Muscle layer of colon (tissue), 2 donors: ENCODE measurements at regions not wholly inside any gene's neighbourhood (a gene's known extent, or its start where the extent isn't known, plus 50 kb on each side); places are given as distances from the start of the nearest gene placed in this dataset.
"Not testable (repeated sequence)": the region's sequence is repeated elsewhere in the genome, so short reads cannot be mapped to it uniquely, and the experiment has no call there.

Experiments used
- H3K27ac ChIP-seq: one replicate; pipeline ENCODE4 v1.7.0; 2013; ENCODE audit warnings: low read depth, mild to moderate bottlenecking, low read length, moderate library complexity
- H3K27me3 ChIP-seq, 2 donors: one replicate each; pipeline ENCODE4 v1.7.0; 2013; ENCODE audit warnings: low read length in 2 of 2, mild to moderate bottlenecking in 2 of 2; ENCODE audit not compliant: insufficient read depth in 2 of 2, control insufficient read depth in 1 of 2
- H3K36me3 ChIP-seq: one replicate; pipeline ENCODE4 v1.7.0; 2013; ENCODE audit warnings: mild to moderate bottlenecking, low read length; ENCODE audit not compliant: insufficient read depth
- H3K4me1 ChIP-seq: one replicate; pipeline ENCODE4 v1.7.0; 2013; ENCODE audit warnings: mild to moderate bottlenecking, low read length; ENCODE audit not compliant: insufficient read depth
- H3K4me3 ChIP-seq, 2 donors: one replicate each; pipeline ENCODE4 v1.7.0; 2013; ENCODE audit warnings: low read length in 2 of 2, low read depth in 1 of 2, mild to moderate bottlenecking in 1 of 2, moderate library complexity in 1 of 2
- H3K9ac ChIP-seq: one replicate; pipeline ENCODE4 v1.7.0; 2013; ENCODE audit warnings: low read length
- H3K9me3 ChIP-seq: one replicate; pipeline ENCODE4 v1.7.0; 2013; ENCODE audit warnings: mild to moderate bottlenecking, low read length
- donor health status: abdominal sarcoma.
- donor health status: Adenocarcinoma of cecum.

DNA sequence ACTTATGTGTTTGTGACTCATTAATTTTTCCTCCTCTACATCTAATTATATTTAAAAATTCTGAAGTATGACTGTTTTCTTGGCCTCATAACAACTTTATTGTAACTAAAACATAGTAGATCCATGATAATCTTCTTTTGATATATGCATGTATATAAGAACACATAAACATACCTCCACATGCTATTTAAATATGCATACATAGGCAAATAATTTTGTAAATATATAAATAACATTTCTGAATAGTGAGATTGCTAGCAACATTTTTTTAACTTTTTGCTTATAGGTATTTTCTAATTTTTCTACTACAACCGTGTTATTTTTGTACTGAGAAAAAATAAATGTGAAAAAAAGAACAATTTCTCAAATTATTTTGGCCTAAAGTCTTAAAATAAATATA lies 627.6 kb downstream of the HTR1B start:
- Histone ChIP-seq H3K27me3 (no peaks in the 10 kb centered on the region), H3K9ac (no peak overlapping the region), H3K4me3 (no peak overlapping the region), H3K27ac (no peak overlapping the region), H3K36me3 (no peaks in the 10 kb centered on the region), H3K4me1 (no peaks in the 10 kb centered on the region), H3K9me3 (no peaks in the 10 kb centered on the region)

DNA sequence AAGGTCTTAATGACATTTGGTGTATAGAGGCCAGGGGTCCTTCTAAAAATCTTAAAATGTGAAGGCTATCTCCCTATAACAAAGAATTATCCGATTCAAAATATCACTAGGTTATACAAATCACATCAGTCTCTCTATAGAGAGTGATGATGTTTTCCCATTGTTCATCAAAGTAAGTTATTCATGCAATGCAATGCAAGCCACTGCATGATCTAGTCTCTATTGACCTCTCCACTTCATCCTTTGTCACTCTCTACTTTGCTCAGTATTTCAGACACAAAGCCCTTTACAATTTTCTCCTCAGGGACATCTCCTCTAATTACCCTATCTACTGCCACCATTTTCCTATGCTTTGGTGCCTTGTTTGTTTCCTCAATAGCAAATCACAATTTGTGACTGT lies 628.0 kb downstream of the HTR1B start:
- no peak overlapping the region for H3K9ac ChIP-seq
- H3K4me3 ChIP-seq, result no peak overlapping the region
- no peak overlapping the region for H3K27ac ChIP-seq
- no peaks in the 10 kb centered on the region for H3K4me1 ChIP-seq
- H3K27me3 ChIP-seq, result no peaks in the 10 kb centered on the region
- no peaks in the 10 kb centered on the region for H3K9me3 ChIP-seq
- no peaks in the 10 kb centered on the region for H3K36me3 ChIP-seq

DNA sequence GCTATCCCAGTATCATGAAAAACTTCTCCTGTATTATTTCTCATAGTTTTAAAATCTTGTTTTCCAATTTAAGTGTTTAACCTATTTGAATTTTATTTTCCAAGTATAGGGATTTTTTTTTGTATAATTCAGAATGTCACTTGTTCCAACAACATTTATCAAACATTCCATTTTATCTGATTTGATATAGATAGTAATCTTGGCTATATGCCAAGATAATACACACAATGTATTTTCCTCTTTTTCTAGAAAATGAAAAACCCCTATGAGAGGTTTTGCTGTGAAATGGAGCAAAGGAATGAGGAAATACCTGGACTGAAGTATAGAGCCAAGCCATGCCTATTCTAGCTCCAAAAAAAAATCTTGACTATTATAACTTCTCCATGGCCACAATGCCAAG lies 628.9 kb downstream of the HTR1B start:
- Histone ChIP-seq H3K9me3 (no peaks in the 10 kb centered on the region), H3K4me1 (no peaks in the 10 kb centered on the region), H3K4me3 (no peak overlapping the region), H3K9ac (no peak overlapping the region), H3K27me3 (no peaks in the 10 kb centered on the region), H3K36me3 (no peaks in the 10 kb centered on the region), H3K27ac (no peak overlapping the region)

DNA sequence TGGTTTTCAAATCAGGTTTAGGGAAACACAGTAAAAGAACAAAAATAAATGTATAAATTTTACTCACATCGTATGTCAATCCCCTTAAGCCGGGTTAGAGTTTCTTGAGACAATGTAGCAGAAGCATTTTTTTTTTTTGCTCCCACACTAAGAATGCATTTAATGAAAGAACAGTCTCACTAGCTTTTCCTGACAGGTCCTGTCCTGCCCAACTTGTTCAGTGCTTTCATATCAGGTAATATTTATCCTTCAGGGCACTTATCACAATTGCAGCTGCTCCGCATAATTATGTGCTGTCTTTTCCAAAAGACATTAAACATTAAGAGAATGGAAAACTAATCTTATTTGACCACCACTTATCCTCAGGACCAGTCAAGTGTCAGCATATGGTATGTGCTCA lies 632.0 kb downstream of the HTR1B start:
- Histone ChIP-seq H3K27ac (no peak overlapping the region), H3K27me3 (no peaks in the 10 kb centered on the region), H3K9ac (no peak overlapping the region), H3K4me3 (no peak overlapping the region), H3K9me3 (no peaks in the 10 kb centered on the region), H3K4me1 (no peaks in the 10 kb centered on the region), H3K36me3 (no peaks in the 10 kb centered on the region)

DNA sequence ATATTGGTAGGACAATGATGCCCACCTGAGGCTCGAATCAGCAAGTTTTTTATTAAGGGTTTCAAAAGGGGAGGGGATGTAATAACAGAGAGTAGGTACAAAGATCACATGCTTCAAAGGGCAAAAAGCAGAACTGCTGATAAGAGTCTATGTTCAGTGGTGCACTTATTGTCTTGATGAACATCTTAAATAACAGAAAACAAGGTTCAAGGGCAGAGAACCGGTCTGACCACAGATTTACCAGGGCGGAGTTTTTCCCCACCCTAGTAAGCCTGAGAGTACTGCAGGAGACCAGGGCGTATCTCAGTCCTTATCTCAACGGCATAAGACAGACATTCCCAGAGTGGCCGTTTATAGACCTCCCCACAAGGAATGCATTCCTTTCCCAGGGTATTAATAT lies 639.7 kb downstream of the HTR1B start:
- not testable (repeated sequence) for H3K27ac ChIP-seq, H3K4me3 ChIP-seq, H3K9ac ChIP-seq, H3K4me1 ChIP-seq, H3K27me3 ChIP-seq, H3K9me3 ChIP-seq, H3K36me3 ChIP-seq

DNA sequence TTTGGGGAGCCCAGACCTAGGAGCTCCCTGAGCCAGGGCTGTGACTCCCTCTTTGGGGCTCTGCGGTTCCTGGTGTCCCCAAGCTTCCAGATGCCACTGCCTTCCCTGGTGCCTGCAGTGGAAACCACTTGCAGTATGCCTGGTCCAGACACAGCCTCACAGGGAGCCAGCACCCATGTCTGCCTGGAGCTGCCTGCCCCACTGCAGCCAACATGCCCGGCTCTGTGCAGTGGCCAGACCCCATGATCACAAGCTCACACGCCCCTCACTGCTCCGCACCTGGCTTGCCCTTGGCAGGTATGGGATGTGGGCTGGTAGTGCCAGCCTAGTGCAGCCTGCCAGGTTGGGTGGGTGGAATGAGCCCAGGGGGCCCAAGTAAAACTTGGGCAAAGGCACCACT lies 644.8 kb downstream of the HTR1B start:
- Histone ChIP-seq H3K27ac (no peak overlapping the region), H3K9ac (no peak overlapping the region), H3K4me1 (no peaks in the 10 kb centered on the region), H3K27me3 (no peaks in the 10 kb centered on the region), H3K9me3 (no peaks in the 10 kb centered on the region), H3K36me3 (no peaks in the 10 kb centered on the region), H3K4me3 (no peak overlapping the region)

DNA sequence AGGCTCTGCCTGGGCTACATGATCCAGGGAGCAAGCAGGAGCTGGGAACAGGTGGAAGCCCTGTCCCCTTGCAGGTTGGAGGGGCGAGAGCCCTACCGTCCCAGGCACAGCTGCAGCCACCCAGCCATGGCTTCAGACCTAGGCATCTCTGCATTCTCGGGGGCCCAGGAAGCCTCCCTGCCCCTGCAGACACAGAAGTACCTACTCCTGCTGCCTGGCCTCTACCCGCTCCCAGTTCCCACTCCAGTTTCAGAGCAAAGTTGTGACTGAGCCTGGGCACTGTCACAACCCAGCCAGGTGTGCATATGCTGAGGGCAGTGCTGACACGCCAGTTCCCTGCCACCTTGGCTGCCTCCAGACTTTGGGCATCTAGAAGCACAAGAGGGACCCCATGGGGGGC lies 645.9 kb downstream of the HTR1B start:
- no peak overlapping the region for H3K4me3 ChIP-seq
- no peaks in the 10 kb centered on the region for H3K36me3 ChIP-seq
- H3K9me3 ChIP-seq, result no peaks in the 10 kb centered on the region
- no peaks in the 10 kb centered on the region for H3K27me3 ChIP-seq
- no peak overlapping the region for H3K9ac ChIP-seq
- H3K27ac ChIP-seq, result no peak overlapping the region
- no peaks in the 10 kb centered on the region for H3K4me1 ChIP-seq

DNA sequence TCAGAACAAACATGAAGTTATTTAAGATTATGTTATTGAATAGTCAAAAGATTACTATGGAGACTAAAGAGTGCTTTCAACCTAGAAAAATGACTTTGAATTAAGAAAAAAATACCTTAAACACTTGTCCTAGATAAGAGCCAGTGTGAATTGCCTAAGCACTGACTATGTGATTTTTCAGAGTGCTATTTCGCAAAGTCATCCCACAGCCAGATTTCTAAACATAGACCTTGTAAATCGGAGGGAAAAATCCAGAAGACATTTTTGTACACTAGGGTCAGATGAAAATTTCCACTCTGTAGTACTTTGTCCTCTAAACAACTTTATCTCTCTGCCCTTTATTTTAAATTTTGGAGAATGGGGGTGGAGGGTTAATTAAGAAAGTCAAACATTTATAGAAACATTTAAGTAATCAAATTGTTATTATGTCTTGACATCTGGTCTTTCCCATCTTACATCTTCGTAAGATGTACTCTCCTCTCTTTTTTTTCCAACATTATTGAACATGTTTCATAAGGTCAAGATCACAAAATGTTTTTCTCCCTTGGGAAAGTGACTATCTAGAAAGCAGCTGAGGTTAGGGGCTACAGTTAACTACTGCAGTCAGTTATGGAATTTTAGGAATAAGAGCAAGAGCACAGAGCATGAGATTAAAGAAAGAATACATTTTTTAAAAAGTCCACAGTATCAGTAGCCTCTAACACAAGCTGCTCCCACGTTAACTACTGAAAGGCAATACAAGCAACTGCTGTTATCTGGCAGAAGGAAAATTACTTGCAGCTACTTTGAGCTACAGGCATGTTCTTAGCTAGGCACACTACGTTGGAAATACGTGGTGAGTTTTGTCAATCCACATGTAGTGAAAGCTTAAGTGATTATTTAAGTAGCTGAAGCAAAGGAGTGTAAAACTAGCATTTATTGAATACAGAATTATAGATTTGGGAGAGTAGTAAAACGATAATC lies 648.5 kb downstream of the HTR1B start:
- no peaks in the 10 kb centered on the region for H3K9me3 ChIP-seq
- no peaks in the 10 kb centered on the region for H3K36me3 ChIP-seq
- H3K4me3 ChIP-seq, result no peak overlapping the region
- no peak overlapping the region for H3K27ac ChIP-seq
- H3K4me1 ChIP-seq, result no peaks in the 10 kb centered on the region
- no peaks in the 10 kb centered on the region for H3K27me3 ChIP-seq
- H3K9ac ChIP-seq, result no peak overlapping the region

DNA sequence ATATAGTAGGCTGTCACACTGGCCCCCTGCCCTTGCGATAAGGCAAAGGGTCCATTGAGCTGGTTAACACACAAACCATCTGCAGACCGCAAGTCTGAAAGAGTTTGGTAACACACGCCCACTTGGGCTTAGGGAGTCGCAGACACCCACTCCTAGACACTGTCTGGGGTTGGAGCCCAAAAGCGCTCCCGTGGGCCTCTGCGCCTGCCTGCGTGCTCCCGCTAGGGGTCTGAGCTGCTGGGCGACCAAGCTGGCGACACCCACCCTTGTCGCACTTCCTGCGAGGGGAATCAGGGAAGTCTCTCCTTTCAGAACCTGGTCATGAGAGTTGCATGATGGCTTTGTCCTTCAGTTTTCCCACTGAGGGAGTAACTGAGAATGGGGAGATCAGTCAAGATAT lies 653.0 kb downstream of the HTR1B start:
- H3K36me3 ChIP-seq, result no peaks in the 10 kb centered on the region
- H3K9me3 ChIP-seq, result no peaks in the 10 kb centered on the region
- H3K27ac ChIP-seq, result no peak overlapping the region
- H3K4me1 ChIP-seq, result no peaks in the 10 kb centered on the region
- no peaks in the 10 kb centered on the region for H3K27me3 ChIP-seq
- H3K4me3 ChIP-seq, result no peak overlapping the region
- no peak overlapping the region for H3K9ac ChIP-seq

DNA sequence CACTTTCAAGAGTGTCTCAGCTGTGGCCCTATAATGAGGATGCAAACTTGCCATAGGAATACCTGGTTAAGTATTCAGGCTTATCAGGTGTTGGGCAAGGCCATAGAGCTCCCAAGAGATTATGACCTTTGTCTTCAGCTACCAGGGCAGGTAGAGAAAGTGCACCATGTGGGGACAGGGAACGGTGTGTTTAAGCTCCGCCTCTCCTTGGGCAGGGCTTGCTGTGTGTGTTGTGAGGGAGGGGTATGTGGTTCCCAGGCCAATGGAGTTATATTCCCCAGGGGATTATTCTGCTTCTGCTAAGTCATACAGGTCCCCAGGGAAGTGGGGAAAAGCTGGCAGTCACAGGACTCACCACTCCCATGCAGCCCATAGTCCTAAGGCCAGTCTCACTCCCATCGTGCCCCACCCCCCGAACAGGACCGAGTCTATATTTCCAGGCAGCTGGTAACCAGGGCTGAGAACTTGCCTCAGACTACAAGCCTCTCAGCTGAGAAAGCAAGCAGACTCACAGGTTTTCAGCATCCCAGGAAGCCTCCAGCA lies 660.2 kb downstream of the HTR1B start:
- Histone ChIP-seq H3K9ac (no peak overlapping the region), H3K27ac (no peak overlapping the region), H3K9me3 (no peaks in the 10 kb centered on the region), H3K36me3 (no peaks in the 10 kb centered on the region), H3K27me3 (no peaks in the 10 kb centered on the region), H3K4me1 (no peaks in the 10 kb centered on the region), H3K4me3 (no peak overlapping the region)

DNA sequence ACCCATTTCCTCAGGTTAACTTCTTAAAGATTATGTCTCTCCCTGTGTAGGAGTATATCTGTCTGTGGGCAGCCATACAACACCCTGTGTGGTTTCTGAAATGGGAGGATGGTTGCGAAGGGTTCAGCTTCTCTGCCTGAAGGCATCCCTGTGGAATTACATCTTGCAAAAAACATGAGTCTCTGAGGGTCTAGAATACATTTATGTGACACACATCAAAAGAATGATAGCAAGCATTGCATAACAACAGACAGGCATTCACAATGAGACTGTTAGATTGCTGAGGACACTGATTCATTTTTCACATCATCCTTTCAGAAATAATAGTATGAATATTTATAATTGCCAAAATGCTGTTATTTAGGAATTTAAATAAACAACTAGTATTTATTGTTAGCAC lies 670.9 kb downstream of the HTR1B start:
- H3K36me3 ChIP-seq, result no peaks in the 10 kb centered on the region
- H3K9ac ChIP-seq, result no peak overlapping the region
- no peak overlapping the region for H3K4me3 ChIP-seq
- no peaks in the 10 kb centered on the region for H3K27me3 ChIP-seq
- H3K27ac ChIP-seq, result no peak overlapping the region
- no peaks in the 10 kb centered on the region for H3K4me1 ChIP-seq
- H3K9me3 ChIP-seq, result no peaks in the 10 kb centered on the region

DNA sequence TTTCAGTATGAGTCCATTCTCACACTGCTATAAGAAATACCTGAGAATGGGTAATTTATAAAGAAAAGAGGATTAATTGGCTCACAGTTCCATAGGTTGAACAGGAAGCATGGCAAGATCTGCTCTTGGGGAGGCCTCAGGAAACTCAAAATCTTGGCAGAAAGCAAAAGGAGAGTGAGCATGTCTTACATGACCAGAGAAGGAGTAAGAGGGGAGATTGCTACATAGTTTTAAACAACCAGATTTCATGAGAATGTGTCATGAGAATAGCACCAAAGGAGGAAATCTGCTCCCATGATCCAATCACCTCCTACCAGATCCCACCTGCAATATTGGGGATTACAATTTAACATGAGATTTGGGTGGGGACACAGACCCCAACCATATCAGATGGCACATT lies 672.4 kb downstream of the HTR1B start:
- no peaks in the 10 kb centered on the region for H3K9me3 ChIP-seq
- no peak overlapping the region for H3K9ac ChIP-seq
- H3K27me3 ChIP-seq, result no peaks in the 10 kb centered on the region
- H3K27ac ChIP-seq, result no peak overlapping the region
- H3K4me1 ChIP-seq, result no peaks in the 10 kb centered on the region
- no peak overlapping the region for H3K4me3 ChIP-seq
- no peaks in the 10 kb centered on the region for H3K36me3 ChIP-seq
